Medulla oblongata (tissue), 1 donor: ENCODE measurements at regions not wholly inside any gene's neighbourhood (a gene's known extent, or its start where the extent isn't known, plus 50 kb on each side); places are given as distances from the start of the nearest gene placed in this dataset.

ENCODE experiments used
- DNase-seq: peaks from one replicate; pipeline ENCODE4 v3.0.0-alpha.2; 2015; ENCODE audit errors: extremely low spot score

- no peak for DNase-seq
Measured at GRCh38 chr7:12518920-12519681, 51.4 kb upstream of the SCIN start.

- no peak for DNase-seq
Measured at GRCh38 chr7:12519682-12520009, 50.9 kb upstream of the SCIN start.
